MV-4-11 (cell line): ENCODE measurements at regions not wholly inside any gene's neighbourhood (a gene's known extent, or its start where the extent isn't known, plus 50 kb on each side); places are given as distances from the start of the nearest gene placed in this dataset.
"Not testable (repeated sequence)": the region's sequence is repeated elsewhere in the genome, so short reads cannot be mapped to it uniquely, and the experiment has no call there.

Experiments used
- DNase-seq: peaks from one replicate; lab custom pipeline; 2025; lab: John Stamatoyannopoulos, UW

DNA sequence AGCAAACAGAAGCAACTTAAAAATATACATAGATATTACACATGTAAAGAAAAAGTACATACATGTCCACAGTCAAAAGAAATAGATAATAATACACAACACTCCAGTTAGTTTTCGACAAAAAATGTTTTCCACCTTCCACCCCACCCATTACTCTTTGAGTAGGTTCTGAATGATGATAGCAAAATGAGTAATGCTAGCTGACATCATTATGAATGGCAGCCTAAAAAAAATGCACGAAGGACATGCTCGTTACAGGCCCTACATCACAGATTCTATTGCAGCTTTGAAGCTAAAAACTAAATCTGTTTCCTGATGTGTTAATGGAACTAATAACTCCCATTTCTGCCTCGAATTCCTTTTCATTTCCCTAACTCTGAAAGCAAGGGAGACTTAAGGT lies 578.7 kb upstream of the NETO1 start:
- no peak for DNase-seq

DNA sequence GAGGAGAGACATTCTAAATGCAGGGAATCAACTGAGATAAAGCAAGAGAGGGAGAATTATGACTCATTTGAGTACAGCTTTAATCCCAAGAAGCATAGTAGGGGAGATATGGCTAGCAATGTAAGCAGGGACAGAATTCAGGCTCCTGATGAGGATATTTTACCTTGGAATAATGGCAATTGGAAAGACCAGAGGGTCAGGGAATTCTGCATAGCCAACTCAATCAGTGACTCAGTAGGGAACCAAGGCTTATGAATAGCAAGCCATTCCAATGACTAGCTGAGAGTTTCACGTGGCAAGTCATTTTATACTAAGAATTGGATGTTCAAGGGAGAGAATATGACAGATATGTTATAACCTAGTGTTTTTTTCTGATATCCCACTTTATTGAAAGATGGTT lies 563.8 kb upstream of the NETO1 start:
- DNase-seq, result no peak

GRCh38 chr18:73421010-73421409 lies 553.2 kb upstream of the NETO1 start:
- no peak for DNase-seq

DNA sequence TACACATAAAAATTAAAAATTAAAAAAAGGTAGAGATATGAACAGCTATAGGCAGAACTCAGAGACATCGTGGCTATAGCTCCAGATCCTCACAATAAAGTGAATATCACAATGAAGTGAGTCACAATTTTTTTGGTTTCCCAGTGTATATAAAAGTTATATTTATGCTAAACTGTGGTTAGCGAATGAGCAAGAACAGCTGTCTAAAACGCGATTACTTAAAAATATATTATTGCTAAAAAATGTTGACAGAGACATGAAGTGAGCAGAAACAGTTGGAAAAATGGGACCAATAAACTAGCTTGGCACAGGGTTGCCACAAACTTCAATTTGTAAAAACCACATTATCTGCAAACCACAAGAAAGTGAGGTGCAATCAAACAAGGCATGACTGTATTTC lies 551.7 kb upstream of the NETO1 start:
- DNase-seq, result no peak

GRCh38 chr18:73414598-73414997 lies 546.8 kb upstream of the NETO1 start:
- DNase-seq, result no peak

DNA sequence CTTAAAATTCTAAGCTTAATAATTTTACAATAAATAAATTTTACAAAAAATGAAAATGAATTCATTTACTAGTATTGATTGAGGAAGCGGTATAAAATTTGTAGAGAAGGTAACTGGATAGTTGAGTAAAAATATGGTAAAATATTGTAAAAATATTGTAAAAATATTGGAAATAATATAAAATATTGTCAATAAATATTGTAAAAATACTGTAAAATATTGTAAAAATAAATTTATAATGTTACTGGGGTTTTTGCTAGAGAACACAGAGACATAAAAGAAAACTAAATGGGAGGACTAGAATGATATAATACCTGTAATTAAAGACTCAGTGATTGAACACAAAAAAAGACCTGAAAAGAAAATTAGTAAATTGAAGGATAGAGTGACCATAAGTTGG lies 546.3 kb upstream of the NETO1 start:
- DNase-seq, result no peak

GRCh38 chr18:73409242-73409641 lies 541.5 kb upstream of the NETO1 start:
- DNase-seq, result no peak

GRCh38 chr18:73408469-73408868 lies 540.7 kb upstream of the NETO1 start:
- no peak for DNase-seq

DNA sequence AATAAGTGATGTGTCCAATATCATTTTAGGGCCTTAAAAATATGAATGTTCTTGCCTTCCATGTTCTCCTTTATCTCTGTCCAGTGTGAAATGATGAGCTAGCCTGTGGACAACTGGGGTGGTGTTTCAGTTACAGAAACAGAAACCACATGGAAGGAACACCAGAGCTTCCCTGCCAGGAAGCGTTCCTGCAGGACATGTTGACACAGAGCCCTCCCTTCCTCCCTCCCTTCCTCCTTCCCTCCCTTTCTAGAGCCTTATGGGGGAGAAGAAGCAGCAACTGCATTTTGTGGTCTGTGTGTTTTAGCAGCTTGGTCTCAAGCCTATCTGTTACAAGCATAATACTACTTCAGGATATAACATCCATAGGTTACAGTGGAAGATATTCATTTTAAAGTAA lies 539.7 kb upstream of the NETO1 start:
- DNase-seq, result no peak

DNA sequence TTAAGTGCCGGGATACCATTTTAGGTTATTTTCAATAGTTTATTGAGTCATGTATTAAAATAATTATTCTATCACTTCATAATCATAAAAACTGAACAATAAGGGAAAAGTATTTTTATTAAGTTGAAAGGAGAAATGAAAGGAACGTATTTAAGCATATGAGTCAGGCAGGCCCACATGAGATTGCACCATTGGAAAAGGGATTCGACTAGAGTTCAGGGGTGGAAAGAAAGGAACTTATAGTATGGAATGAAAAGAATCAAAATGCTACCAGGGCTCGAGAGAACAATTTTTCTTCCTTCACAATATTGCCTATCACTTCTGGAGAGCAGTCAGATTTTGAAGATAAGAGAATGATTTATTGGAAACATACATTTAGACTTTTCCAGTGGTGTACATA lies 516.5 kb upstream of the NETO1 start:
- no peak for DNase-seq

DNA sequence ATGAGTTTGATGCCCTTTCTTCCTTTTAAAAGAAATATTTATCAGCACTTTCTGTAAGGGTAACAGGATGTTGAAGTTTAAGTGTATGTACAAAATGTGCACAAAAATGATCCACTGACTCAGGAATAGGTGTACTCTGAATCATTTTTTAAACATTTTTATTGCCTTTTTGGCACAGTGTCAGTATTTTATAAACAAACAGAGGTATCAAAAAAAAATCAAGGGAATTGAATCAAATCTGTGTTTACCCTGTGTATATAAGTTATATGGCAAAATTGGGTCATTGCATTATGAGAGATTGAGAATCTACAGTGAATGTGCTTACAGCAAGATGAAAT lies 513.9 kb upstream of the NETO1 start:
- no peak for DNase-seq

GRCh38 chr18:73381016-73381698 lies 513.4 kb upstream of the NETO1 start:
- DNase-seq, result no peak

- no peak for DNase-seq
These were observed 498.9 kb upstream of the NETO1 start for GRCh38 chr18:73366713-73367112.

DNA sequence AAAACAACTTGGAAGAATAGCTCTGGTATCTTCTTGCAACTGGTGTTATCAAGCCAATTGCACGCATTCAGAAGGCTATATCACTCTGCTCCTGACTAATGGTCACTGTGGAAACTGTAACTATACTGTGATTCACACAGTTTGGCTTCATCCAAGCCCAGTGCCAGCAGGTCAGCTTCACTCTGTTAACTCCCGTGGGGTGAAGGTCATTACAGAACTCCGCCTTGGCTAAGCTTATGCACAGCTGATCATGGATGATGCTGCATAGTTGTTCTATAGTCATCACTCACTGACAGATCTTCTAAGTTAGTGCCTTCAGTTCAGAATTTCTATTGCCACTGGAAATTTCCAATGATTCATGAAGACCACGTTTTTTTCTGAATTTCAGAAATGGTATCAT lies 497.2 kb upstream of the NETO1 start:
- DNase-seq, result no peak

GRCh38 chr18:73355121-73355520 lies 487.3 kb upstream of the NETO1 start:
- no peak for DNase-seq

GRCh38 chr18:73352546-73352945 lies 484.8 kb upstream of the NETO1 start:
- DNase-seq, result no peak

GRCh38 chr18:73340135-73340977 lies 472.6 kb upstream of the NETO1 start:
- no peak for DNase-seq

GRCh38 chr18:73331212-73331772 lies 463.5 kb upstream of the NETO1 start:
- no peak for DNase-seq

DNA sequence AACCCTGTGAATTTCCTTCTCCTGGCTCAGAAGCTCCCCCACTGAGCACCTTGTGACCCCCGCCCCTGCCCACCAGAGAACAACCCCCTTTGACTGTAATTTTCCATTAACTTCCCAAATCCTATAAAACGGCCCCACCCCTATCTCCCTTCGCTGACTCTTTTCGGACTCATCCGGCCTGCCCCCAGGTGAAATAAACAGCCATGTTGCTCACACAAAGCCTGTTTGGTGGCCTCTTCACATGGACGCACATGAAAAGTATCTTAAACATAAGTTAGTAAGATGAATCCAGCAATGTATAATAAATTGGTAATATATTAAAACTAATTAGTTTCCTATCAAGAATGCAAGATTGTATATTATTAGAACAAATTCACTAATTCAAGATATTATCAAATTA lies 462.3 kb upstream of the NETO1 start:
- not testable (repeated sequence) for DNase-seq

- not testable (repeated sequence) for DNase-seq
These were observed 456.5 kb upstream of the NETO1 start for GRCh38 chr18:73324187-73324831.

- DNase-seq, result no peak
These were observed 451.1 kb upstream of the NETO1 start for GRCh38 chr18:73318739-73319479.

GRCh38 chr18:73316513-73316912 lies 448.7 kb upstream of the NETO1 start:
- DNase-seq, result no peak
